NOMO-1 (cell line): ENCODE measurements at regions not wholly inside any gene's neighbourhood (a gene's known extent, or its start where the extent isn't known, plus 50 kb on each side); places are given as distances from the start of the nearest gene placed in this dataset.

Experiments
- DNase-seq, 2 experiments: peaks; one replicate each; lab custom pipeline; 2025; ENCODE audit not compliant: unreplicated experiment in 2 of 2; lab: John Stamatoyannopoulos, UW

- no peak for DNase-seq
These were observed 161.1 kb upstream of the RRP15 start for GRCh38 chr1:218123968-218124367.

DNA sequence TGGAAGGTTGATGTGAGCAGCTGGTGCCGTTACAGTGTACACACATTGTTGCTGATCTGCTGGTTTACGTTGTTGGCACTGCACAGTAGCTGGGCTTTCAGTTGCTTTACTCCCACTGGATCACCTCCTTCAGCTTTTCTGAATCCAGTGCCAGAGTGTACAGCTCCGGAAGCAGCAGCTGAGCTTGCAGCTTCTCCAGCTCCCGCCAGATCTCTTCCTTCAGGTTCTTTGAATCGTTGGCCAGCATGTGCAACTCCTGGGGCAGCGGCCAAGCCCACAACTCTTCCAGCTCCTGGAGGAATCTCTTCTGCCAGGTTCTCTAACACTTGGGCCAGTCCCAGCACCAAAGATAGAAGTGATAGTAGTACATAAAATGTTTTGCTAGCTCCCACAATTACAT, 149.7 kb upstream of the RRP15 start:
- DNase-seq, result no peak

DNA sequence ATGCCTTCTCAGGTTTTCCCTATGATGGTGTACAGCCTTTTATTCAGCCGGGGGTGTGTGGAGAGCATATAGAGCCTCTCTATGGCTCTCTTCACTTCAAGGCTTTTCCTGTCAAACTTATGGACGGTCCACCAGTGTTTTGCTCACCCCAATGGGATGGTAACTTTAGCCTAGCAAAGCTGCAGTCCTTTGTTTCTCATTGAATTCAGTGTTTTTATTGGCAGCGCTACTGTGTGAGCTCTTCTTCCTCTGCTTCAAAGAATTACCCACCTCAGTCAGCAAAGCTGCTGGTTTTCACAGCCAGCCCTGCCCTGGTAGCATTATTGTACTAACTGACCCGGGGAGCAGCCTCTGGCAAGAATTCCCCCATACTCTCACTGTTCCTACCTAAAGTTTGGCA, 145.3 kb upstream of the RRP15 start:
- DNase-seq, result no peak

- DNase-seq, result no peak
These were observed 128.5 kb upstream of the RRP15 start for GRCh38 chr1:218156595-218156994.

DNA sequence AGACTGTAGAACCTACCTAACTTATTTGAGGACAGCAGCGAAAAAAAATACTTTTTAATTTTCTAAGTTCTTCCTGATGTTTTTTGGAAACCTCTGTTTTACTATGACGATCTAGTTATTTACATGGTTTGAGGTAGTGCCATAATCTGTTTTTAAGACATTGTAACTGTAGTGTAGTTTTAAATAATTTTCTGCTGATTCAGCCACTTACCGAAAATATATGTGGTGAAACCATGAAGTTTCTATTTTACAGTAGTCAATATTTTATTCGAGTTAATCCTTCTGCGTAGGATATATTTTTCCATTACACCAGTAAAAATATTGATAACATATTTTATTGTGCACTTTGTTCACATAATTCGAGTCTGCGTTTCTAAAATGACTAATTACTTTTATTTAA, 121.7 kb upstream of the RRP15 start:
- no peak for DNase-seq

GRCh38 chr1:218164111-218164929, 120.8 kb upstream of the RRP15 start:
- DNase-seq, result no peak

DNA sequence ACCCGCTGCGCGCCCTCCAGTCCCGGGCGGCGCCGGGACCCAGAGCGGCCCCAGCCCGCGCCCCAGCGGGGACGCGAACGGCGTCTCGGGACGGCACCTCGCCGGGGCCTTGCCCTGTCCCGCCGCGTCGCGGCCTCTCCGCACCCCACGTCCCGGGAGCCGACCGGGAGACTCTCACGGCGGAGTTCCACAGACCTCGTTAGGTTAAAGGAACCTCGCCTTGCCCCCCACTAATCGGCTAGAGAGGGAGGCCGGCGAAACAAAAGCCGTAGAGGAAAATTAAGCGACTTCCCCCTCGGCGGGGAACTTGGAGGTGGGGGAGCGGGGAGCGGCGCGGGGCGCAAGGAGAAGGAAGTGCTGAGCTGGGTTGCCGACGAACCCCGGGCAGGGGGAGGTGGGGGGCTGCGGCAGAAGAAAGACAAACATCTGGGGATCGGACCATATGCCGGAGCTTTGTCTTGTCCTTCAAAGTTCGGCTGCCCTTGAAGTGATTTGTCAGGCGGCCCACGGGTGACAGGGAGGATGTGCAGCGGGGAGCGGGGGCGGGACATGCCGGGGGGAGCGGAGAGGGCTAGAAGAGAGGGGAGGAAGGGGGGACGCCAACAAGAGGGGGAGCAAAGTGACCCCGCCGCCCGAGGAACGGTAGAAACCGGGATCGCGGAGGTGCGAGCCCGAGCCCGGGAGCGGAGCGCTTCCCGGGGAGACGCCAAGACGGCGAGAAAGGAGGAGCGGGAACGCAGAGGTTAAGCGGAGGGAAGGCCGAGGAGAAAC, 120.0 kb upstream of the RRP15 start:
- no peak for DNase-seq

DNA sequence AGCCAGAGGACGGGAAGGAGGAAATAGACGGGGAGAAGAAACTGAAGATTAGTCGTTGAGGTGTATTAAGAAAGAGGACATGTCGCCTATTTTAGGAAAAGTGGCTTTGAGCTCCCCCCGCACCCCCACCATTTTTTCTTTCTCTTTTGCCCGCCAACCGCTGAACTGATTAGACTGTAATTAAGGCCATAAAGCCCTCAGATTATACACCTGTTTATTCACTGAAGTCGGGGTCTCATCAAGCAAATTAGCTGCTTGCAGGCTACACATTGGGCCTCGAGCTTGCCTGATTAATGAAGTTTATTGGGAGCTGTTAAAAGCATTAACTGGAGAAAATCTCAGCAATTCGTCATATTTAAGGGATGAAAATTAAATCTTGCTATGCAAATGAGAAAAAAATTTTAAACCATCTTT, 119.4 kb upstream of the RRP15 start:
- DNase-seq, result no peak

DNA sequence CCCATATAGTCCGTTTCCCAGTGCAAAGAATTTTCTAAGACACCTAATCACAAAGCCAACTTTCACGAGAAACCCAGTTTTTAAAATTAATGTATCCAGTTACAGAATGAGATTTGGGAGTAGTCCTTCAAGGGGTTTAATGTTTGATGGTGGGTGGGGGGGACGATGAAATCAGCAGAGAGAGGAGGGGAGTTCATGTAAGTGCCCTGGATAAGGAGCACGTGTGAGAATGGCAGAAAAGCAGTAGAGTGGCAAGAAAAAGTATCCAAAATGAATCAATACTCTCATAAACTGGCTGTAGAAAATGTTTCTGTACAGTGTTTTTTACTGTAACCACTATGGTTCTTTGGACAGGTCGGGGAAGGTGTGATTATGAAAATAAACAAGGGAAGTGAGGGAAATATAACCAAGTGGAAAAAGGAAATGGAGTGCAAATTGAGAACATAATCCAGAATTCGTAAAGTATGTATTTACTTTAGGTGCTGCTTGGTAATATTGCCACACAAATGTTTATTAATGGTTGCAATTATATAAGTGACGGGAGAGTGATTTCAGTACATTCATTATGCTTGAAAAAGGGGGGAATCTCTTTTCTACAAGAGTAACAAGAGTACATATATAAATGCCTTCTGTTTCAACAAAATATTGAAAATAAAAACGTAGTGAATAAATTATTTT, 118.7 kb upstream of the RRP15 start:
- no peak for DNase-seq

DNA sequence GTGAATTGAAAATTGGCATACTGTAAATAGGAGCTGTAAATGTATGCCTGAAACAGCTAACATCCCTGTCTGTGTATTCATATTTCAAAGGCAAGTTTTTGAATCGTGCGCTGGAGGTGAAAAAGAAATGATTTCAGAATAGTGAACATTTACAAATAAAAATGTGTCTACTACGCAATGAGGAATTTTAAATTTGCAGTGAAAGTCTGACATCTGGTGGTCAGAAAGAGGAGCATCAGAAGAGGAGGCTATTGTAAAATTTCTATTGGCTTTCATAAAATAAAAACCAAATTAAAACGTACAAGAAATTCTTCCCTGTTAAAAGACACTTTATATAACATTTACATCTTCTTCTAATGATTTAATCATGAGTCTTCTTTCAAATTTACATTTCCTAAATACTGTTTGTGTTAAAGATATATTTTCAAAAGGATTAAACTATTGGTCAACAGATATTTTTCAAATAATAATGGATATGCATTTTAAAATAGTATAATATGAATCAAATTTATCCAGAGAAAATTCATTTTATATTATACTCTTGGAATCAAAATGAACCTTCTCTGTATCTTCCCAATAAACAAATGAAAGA, 113.7 kb upstream of the RRP15 start:
- DNase-seq, result peak in 1 of 2 experiments; percentile 24

GRCh38 chr1:218182455-218182854, 102.6 kb upstream of the RRP15 start:
- DNase-seq, result no peak

GRCh38 chr1:218200979-218201378, 84.1 kb upstream of the RRP15 start:
- DNase-seq, result no peak

DNA sequence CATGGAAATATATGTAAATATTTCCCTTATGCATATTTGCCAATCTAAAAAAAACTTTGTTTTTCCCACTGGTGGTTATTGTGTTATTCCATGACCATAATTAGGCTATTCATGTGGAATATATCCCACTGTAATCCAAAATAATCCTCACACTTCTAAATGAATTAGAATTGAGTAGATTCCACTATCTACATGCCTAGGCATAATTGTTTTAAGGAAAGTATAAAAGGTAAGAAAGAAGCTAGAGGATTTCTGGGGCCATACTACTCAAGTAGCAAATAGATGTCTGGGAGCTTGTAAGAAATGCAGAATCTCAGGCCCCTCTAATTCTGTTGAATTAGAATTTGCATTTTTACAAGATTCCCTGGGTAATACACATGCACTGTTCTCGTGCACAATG, 83.5 kb upstream of the RRP15 start:
- no peak for DNase-seq

DNA sequence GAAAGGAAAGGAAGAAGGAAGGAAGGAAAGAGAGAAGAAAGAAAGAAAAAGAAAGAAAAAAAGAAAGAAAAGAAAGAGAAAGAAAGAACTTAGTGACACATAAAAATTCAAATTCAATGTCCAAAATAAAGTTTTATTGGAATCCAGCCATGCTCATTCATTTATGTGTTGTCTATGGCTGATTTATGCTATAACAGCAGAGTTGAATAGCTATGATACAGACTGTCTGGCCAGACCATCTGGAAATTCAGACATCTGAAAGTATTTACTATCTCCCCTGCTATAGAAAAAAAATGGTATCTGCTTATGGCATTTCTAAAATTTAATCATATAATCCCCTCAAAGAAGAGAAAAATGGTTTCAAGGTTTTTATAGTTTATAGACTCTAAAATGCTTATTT, 79.4 kb upstream of the RRP15 start:
- no peak for DNase-seq

- no peak for DNase-seq
These were observed 77.9 kb upstream of the RRP15 start for GRCh38 chr1:218207194-218207593.

DNA sequence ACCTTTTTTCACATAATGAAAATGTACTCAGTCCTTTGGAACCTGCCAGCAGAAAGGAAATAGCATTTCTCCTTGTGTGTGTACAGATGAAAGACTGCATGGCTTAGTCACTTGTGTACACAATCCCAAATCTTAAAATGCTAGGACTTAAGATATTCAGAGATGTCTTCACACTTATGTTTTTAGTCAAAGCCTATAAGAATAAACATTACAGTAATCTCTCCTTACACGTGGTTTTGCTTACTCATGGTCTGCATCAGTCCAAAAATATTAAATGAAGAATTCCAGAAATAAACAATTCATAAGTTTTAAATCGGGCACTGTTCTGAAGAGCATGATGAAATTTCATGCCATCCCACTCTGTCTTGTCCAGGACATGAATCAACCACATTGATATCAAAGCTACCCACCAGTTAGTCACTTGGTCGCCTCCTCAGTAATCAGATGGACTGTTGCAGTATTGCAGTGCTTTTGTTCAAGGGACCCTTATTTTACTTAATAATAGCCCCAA, 75.7 kb upstream of the RRP15 start:
- no peak for DNase-seq

DNA sequence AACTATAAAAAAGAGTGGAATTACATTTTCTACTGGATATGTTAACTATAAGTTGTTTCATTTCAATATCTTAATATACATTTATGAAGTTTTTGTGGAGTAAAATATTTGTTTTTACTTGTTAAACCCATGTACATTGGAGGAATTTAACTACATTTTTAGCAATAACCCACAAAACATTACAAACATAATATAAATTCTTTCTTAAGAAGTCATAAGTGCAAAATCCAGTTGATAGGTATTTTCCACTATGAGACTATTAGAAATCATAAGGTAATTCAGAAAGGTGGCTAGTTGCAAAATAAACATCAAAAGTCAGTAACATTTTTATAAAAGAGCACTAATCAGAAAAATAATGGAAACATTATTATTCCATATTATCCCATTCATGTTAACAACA, 73.9 kb upstream of the RRP15 start:
- no peak for DNase-seq

DNA sequence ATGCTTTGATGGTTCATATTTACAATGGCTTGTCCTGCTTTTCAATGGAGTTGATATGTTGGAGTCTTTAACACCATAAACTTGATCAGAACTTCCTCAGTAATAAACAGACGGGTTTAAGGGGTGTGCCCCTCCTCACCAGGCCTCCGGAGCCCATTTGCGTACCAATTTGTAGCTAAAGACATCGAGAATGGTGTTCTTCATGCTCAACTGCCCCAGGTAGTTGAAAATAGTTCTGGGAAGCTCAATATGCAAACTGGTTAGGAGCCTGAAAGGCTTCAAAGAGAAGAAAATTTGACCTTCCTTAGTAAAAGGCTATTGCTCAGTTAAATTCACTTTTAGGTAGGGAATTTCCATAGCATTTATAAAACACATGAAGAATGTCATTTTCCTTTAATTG, 68.1 kb upstream of the RRP15 start:
- DNase-seq, result no peak

DNA sequence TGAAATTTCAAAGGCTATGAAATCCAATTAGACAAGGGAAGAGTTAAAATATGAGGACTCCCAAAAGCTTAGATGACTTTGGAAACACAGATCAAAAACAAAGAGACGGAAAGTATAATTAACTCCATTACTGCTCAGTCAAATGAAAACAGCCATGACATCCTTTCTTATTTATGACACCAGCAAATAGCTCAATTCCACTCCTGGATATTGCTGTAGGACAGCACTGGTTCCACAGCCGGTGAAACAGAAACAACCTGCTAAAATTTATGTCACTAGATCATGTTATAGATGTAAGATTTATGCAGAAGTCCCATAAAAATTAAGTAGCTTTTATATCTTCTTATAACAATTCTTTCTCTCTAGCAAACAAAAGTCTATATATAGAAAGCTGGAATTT, 65.6 kb upstream of the RRP15 start:
- no peak for DNase-seq

- DNase-seq, result no peak
These were observed 61.0 kb upstream of the RRP15 start for GRCh38 chr1:218224101-218224500.

- no peak for DNase-seq
These were observed 59.1 kb upstream of the RRP15 start for GRCh38 chr1:218226005-218226404.
